ENCODE measurements at regions not wholly inside any gene's neighbourhood (a gene's known extent, or its start where the extent isn't known, plus 50 kb on each side); places are given as distances from the start of the nearest gene placed in this dataset.

- TF ChIP-seq CTCF (IDR thresholded peaks at IDR 0.05) (no peak), POLR2A (IDR thresholded peaks at IDR 0.05) (no peak)
These were observed 456.8 kb downstream of the DMAC1 start for GRCh38 chr9:7342736-7343135.

Data from heart left ventricle (tissue), 13 donors.